Smooth muscle cell (in vitro differentiated cells): ENCODE measurements at regions not wholly inside any gene's neighbourhood (a gene's known extent, or its start where the extent isn't known, plus 50 kb on each side); places are given as distances from the start of the nearest gene placed in this dataset.
A peak's percentile ranks its signal among the peaks of the same experiment; 100 is the strongest.

Experiments used
- DNase-seq: peaks from one replicate; lab custom pipeline; 2025; ENCODE audit not compliant: unreplicated experiment; lab: John Stamatoyannopoulos, UW
- H2AFZ ChIP-seq: fragments of 200-600 bp; sonication (generic); 2 replicates; pipeline ENCODE4 v1.6.0; 2016; ENCODE audit warnings: antibody characterized with exemption, low read depth, mild to moderate bottlenecking
- H3F3A ChIP-seq: fragments of 200-600 bp; sonication (generic); 2 replicates; pipeline ENCODE4 v1.6.0; 2017; ENCODE audit warnings: antibody characterized with exemption, low read depth
- H3K27ac ChIP-seq: fragments of 200-600 bp; sonication (generic); 2 replicates; pipeline ENCODE4 v1.5.1; 2016; ENCODE audit warnings: low read depth, mild to moderate bottlenecking
- H3K27me3 ChIP-seq: fragments of 200-600 bp; sonication (generic); 2 replicates; pipeline ENCODE4 v1.6.1; 2016; ENCODE audit warnings: low read depth, mild to moderate bottlenecking
- H3K36me3 ChIP-seq: fragments of 200-600 bp; sonication (generic); 2 replicates; pipeline ENCODE4 v1.5.1; 2016; ENCODE audit warnings: low read depth
- H3K4me1 ChIP-seq: fragments of 200-600 bp; sonication (generic); 2 replicates; pipeline ENCODE4 v1.5.1; 2016; ENCODE audit warnings: low read depth
- H3K4me2 ChIP-seq: fragments of 200-600 bp; sonication (generic); 2 replicates; pipeline ENCODE4 v1.6.0; 2016; ENCODE audit warnings: mild to moderate bottlenecking
- H3K4me3 ChIP-seq: fragments of 200-600 bp; sonication (generic); 2 replicates; pipeline ENCODE4 v1.5.1; 2016; ENCODE audit warnings: mild to moderate bottlenecking
- H3K79me2 ChIP-seq: fragments of 200-600 bp; sonication (generic); 2 replicates; pipeline ENCODE4 v1.6.0; 2016; ENCODE audit warnings: low read depth, mild to moderate bottlenecking
- H3K9ac ChIP-seq: fragments of 200-600 bp; sonication (generic); 2 replicates; pipeline ENCODE4 v1.6.0; 2016; ENCODE audit warnings: low read depth
- H3K9me3 ChIP-seq: fragments of 200-600 bp; sonication (generic); replicated peaks from 2 replicates; pipeline ENCODE4 v1.5.1; 2016; ENCODE audit warnings: low read depth
- H4K20me1 ChIP-seq: fragments of 200-600 bp; sonication (generic); 2 replicates; pipeline ENCODE4 v1.6.0; 2016; ENCODE audit warnings: low read depth
- WGBS: methylation state at CpG from one replicate; pipeline ENCODE4 v1.1.7; 2016; ENCODE audit warnings: low lambda C conversion rate; 5-methylcytosine and 5-hydroxymethylcytosine counted together
- TF ChIP-seq, protein P1 (sequence below): fragments of 200-600 bp; sonication (generic); IDR thresholded peaks from 2 replicates; pipeline ENCODE4 v1.5.1; 2017; ENCODE audit warnings: borderline replicate concordance, mild to moderate bottlenecking, antibody characterized with exemption; ENCODE audit not compliant: insufficient read depth, poor library complexity, severe bottlenecking

DNA sequence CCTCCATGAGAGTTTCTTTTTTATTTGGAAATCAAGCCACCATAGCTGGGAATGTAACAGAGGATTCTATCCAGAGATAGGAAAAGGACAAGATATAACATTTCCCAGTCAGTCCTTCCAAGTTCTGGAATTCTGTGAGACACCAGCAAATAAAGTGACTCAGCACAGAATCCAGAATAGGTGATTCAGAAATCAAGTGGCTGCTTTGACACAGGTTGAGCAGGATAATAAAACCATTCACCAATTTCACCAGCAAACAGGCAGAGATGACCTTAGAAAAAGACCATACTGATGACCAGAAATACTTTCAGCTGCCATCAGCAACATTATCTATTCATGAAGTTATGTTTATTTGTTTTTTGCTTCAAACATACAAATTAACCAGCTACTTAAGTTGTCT, 491.5 kb upstream of the TUSC1 start:
- Histone ChIP-seq H3F3A (no peaks in the 10 kb centered on the region), H4K20me1 (no peaks in the 10 kb centered on the region), H3K4me3 (no peak overlapping the region), H3K36me3 (no peaks in the 10 kb centered on the region), H3K4me1 (no peaks in the 10 kb centered on the region), H3K9me3 (no peaks in the 10 kb centered on the region), H3K79me2 (no peaks in the 10 kb centered on the region), H2AFZ (no peak overlapping the region), H3K9ac (no peak overlapping the region), H3K4me2 (peak overlapping the region; percentile 27), H3K27ac (no peak overlapping the region), H3K27me3 (no peaks in the 10 kb centered on the region)
- no peak for DNase-seq
- TF ChIP-seq, protein P1, sequence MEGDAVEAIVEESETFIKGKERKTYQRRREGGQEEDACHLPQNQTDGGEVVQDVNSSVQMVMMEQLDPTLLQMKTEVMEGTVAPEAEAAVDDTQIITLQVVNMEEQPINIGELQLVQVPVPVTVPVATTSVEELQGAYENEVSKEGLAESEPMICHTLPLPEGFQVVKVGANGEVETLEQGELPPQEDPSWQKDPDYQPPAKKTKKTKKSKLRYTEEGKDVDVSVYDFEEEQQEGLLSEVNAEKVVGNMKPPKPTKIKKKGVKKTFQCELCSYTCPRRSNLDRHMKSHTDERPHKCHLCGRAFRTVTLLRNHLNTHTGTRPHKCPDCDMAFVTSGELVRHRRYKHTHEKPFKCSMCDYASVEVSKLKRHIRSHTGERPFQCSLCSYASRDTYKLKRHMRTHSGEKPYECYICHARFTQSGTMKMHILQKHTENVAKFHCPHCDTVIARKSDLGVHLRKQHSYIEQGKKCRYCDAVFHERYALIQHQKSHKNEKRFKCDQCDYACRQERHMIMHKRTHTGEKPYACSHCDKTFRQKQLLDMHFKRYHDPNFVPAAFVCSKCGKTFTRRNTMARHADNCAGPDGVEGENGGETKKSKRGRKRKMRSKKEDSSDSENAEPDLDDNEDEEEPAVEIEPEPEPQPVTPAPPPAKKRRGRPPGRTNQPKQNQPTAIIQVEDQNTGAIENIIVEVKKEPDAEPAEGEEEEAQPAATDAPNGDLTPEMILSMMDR, result no peak

DNA sequence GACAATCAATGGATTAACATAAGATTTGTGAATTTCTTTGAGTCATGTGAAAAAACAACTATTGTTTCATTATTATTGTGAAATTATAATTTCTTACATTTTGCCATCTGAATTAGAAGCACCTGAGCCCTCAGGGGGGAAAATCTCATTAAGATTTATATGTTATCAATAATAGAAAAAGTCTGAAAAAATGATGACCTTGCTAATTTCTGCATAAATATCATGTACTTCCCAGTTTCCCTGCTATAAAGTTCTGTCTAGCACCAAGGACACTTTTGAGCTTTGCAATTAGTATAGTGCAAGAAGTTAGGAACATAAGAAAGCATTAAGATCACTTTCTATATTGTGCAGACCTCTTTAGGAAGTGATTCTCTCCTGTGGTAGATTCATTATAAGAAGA, 488.3 kb upstream of the TUSC1 start:
- no peak overlapping the region for H3K9ac ChIP-seq
- no peaks in the 10 kb centered on the region for H3K27me3 ChIP-seq
- H3K9me3 ChIP-seq, result no peaks in the 10 kb centered on the region
- no peaks in the 10 kb centered on the region for H3K4me1 ChIP-seq
- H3K79me2 ChIP-seq, result no peaks in the 10 kb centered on the region
- DNase-seq, result no peak
- no peaks in the 10 kb centered on the region for H3F3A ChIP-seq
- TF ChIP-seq, protein P1, result no peak
- no peak overlapping the region for H3K4me3 ChIP-seq
- no peaks in the 10 kb centered on the region for H4K20me1 ChIP-seq
- H3K4me2 ChIP-seq, result no peak overlapping the region
- H2AFZ ChIP-seq, result no peak overlapping the region
- H3K36me3 ChIP-seq, result no peaks in the 10 kb centered on the region
- H3K27ac ChIP-seq, result no peak overlapping the region

DNA sequence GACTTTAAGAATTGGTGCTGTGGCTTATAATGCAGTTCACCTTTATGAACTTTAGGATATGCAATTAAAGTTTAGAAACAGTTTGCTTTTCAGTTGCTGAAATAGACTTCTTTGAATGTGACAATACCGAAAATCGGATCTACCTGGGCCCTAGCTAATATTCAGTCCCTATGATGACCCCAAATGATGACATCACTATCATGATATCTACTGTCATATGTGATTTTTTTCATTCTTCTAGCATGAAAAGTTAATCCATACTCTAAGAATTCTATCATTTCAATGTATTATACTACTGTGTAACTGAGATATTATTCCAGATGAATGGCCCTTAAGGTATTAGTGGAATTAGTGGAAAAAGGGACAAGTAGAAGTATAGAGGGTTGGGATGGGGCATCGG, 487.2 kb upstream of the TUSC1 start:
- H3K79me2 ChIP-seq, result no peaks in the 10 kb centered on the region
- H2AFZ ChIP-seq, result no peak overlapping the region
- TF ChIP-seq, protein P1, result no peak
- H3K9me3 ChIP-seq, result no peaks in the 10 kb centered on the region
- H3K4me2 ChIP-seq, result no peak overlapping the region
- no peak overlapping the region for H3K27ac ChIP-seq
- 97% methylated on average over 3 of the region's 3 CpGs for WGBS
- H3K36me3 ChIP-seq, result no peaks in the 10 kb centered on the region
- H3K4me3 ChIP-seq, result no peak overlapping the region
- no peaks in the 10 kb centered on the region for H3K4me1 ChIP-seq
- H4K20me1 ChIP-seq, result no peaks in the 10 kb centered on the region
- H3K9ac ChIP-seq, result no peak overlapping the region
- H3F3A ChIP-seq, result no peaks in the 10 kb centered on the region
- DNase-seq, result no peak
- H3K27me3 ChIP-seq, result no peaks in the 10 kb centered on the region

DNA sequence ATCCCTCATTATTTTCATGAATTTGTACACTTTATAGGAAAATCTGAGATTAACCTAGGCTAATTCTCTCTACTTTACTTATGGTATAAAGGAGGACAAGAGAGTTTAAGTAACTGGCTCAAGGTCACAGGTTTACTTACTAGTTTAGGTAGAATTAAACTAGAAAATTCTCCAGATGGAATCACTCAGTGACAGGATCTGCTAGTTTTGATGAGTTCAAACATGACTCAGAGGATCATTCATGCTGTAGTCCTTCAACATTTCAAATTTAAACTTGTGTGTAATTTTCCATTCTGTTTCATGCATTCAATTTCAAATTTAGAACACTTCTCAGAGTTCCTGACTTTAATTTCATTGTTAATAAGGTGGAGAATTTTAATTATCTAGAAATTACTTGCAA, 485.7 kb upstream of the TUSC1 start:
- no peak overlapping the region for H3K4me2 ChIP-seq
- no peak for DNase-seq
- H4K20me1 ChIP-seq, result no peaks in the 10 kb centered on the region
- H3K4me1 ChIP-seq, result no peaks in the 10 kb centered on the region
- H3K9ac ChIP-seq, result no peak overlapping the region
- TF ChIP-seq, protein P1, result no peak
- no peak overlapping the region for H3K27ac ChIP-seq
- H2AFZ ChIP-seq, result no peak overlapping the region
- H3F3A ChIP-seq, result no peaks in the 10 kb centered on the region
- no peaks in the 10 kb centered on the region for H3K79me2 ChIP-seq
- H3K27me3 ChIP-seq, result no peaks in the 10 kb centered on the region
- H3K4me3 ChIP-seq, result no peak overlapping the region
- H3K36me3 ChIP-seq, result no peaks in the 10 kb centered on the region
- no peaks in the 10 kb centered on the region for H3K9me3 ChIP-seq
